HEK293 (cell line): ENCODE measurements at regions not wholly inside any gene's neighbourhood (a gene's known extent, or its start where the extent isn't known, plus 50 kb on each side); places are given as distances from the start of the nearest gene placed in this dataset.

Experiments
- CTCF ChIA-PET: fragments of 350-600 bp; formaldehyde crosslinking; extraction: SDS; loops from one replicate; lab custom pipeline; 2021; ENCODE audit warnings: antibody characterized with exemption; lab: Yijun Ruan, JAX
- POLR2A ChIA-PET: fragments of 300-600 bp; formaldehyde crosslinking; extraction: SDS; loops from one replicate; lab custom pipeline; 2020; ENCODE audit warnings: antibody characterized with exemption, inconsistent platforms; lab: Yijun Ruan, JAX
- H3K27ac ChIP-seq: fragments of 200-500 bp; sonication (Bioruptor generic); 2 replicates; pipeline ENCODE4 v1.5.1; 2014; ENCODE audit warnings: low read depth, low read length, control low read depth, inconsistent platforms; ENCODE audit errors: extremely low read depth
- H3K36me3 ChIP-seq, 2 experiments: fragments of 200-500 bp in 1 of 2; sonication (Bioruptor generic) in 1 of 2; 1 replicate in 1 of 2; 2 replicates in 1 of 2; pipeline ENCODE4 v1.5.1; 2014 to 2017; ENCODE audit warnings: inconsistent platforms in 2 of 2, low read length in 2 of 2; ENCODE audit not compliant: control insufficient read depth in 2 of 2, insufficient read depth in 1 of 2
- H3K4me1 ChIP-seq: fragments of 200-500 bp; sonication (Bioruptor generic); 2 replicates; pipeline ENCODE4 v1.5.1; 2014; ENCODE audit warnings: mild to moderate bottlenecking, low read length, inconsistent platforms; ENCODE audit not compliant: control insufficient read depth, insufficient read depth
- H3K4me3 ChIP-seq: 2 replicates; pipeline ENCODE4 v1.5.1; 2011; ENCODE audit warnings: low read depth, mild to moderate bottlenecking, control low read depth, low read length, moderate library complexity
- H3K9me3 ChIP-seq: fragments of 200-500 bp; sonication (Bioruptor generic); 2 replicates; pipeline ENCODE4 v1.5.1; 2014; ENCODE audit warnings: low read depth, low read length, inconsistent platforms; ENCODE audit not compliant: control insufficient read depth, insufficient read depth
- BCL11B ChIP-seq: fragments of 450-650 bp; formaldehyde crosslinking; IDR thresholded peaks from 2 replicates; pipeline ENCODE4 v1.5.1; 2016; ENCODE audit warnings: low read depth, missing biosample characterization, missing genetic modification characterization
- GLI2 ChIP-seq: fragments of 450-650 bp; formaldehyde crosslinking; IDR thresholded peaks from 2 replicates; pipeline ENCODE4; 2017; ENCODE audit warnings: missing biosample characterization, missing genetic modification characterization, low read depth, borderline replicate concordance
- GLIS2 ChIP-seq: fragments of 450-650 bp; formaldehyde crosslinking; IDR thresholded peaks from 2 replicates; pipeline ENCODE4 v1.5.1; 2016; ENCODE audit warnings: missing biosample characterization, missing genetic modification characterization
- KLF16 ChIP-seq: fragments of 450-650 bp; formaldehyde crosslinking; IDR thresholded peaks from 2 replicates; pipeline ENCODE4 v1.5.1; 2017; ENCODE audit warnings: missing biosample characterization, missing genetic modification characterization
- MZF1 ChIP-seq: fragments of 450-650 bp; formaldehyde crosslinking; IDR thresholded peaks from 2 replicates; pipeline ENCODE4 v1.5.1; 2017; ENCODE audit warnings: missing biosample characterization, missing genetic modification characterization, borderline replicate concordance
- PRDM1 ChIP-seq: fragments of 450-650 bp; formaldehyde crosslinking; IDR thresholded peaks from 2 replicates; pipeline ENCODE4; 2016; ENCODE audit warnings: missing biosample characterization, missing genetic modification characterization
- RBAK ChIP-seq: fragments of 450-650 bp; formaldehyde crosslinking; IDR thresholded peaks from 2 replicates; pipeline ENCODE4 v1.5.1; 2016; ENCODE audit warnings: missing biosample characterization, missing genetic modification characterization
- SALL2 ChIP-seq: fragments of 450-650 bp; formaldehyde crosslinking; IDR thresholded peaks from 2 replicates; pipeline ENCODE4 v1.5.0; 2017; ENCODE audit warnings: missing biosample characterization, mild to moderate bottlenecking, missing genetic modification characterization, borderline replicate concordance
- SETDB1 ChIP-seq: IDR thresholded peaks from one replicate; pipeline ENCODE4 v1.6.1; 2017; ENCODE audit warnings: mild to moderate bottlenecking, low read length, moderate library complexity, mixed read lengths; ENCODE audit not compliant: insufficient read length
- YY1 ChIP-seq: fragments of 450-650 bp; formaldehyde crosslinking; IDR thresholded peaks from 2 replicates; pipeline ENCODE4 v1.5.1; 2018; ENCODE audit warnings: missing biosample characterization, missing genetic modification characterization
- ZBTB10 ChIP-seq: fragments of 450-650 bp; formaldehyde crosslinking; IDR thresholded peaks from 2 replicates; pipeline ENCODE4 v1.5.1; 2016; ENCODE audit warnings: missing biosample characterization, missing genetic modification characterization
- ZNF10 ChIP-seq: fragments of 450-650 bp; formaldehyde crosslinking; IDR thresholded peaks from 2 replicates; pipeline ENCODE4 v1.5.1; 2017; ENCODE audit warnings: missing biosample characterization, missing genetic modification characterization
- ZNF175 ChIP-seq: fragments of 450-650 bp; formaldehyde crosslinking; IDR thresholded peaks from 2 replicates; pipeline ENCODE4 v1.5.1; 2016; ENCODE audit warnings: missing biosample characterization, missing genetic modification characterization
- ZNF184 ChIP-seq: fragments of 450-650 bp; IDR thresholded peaks from 2 replicates; pipeline ENCODE4 v1.5.1; 2018; ENCODE audit warnings: missing biosample characterization, mild to moderate bottlenecking, missing genetic modification characterization
- ZNF2 ChIP-seq: fragments of 450-650 bp; formaldehyde crosslinking; IDR thresholded peaks from 2 replicates; pipeline ENCODE4 v1.5.1; 2016; ENCODE audit warnings: missing biosample characterization, missing genetic modification characterization
- ZNF350 ChIP-seq: fragments of 450-650 bp; formaldehyde crosslinking; IDR thresholded peaks from 2 replicates; pipeline ENCODE4 v1.5.0; 2017; ENCODE audit warnings: missing biosample characterization, mild to moderate bottlenecking, missing genetic modification characterization
- ZNF398 ChIP-seq: fragments of 450-650 bp; formaldehyde crosslinking; IDR thresholded peaks from 2 replicates; pipeline ENCODE4 v1.5.1; 2017; ENCODE audit warnings: missing biosample characterization, missing genetic modification characterization
- ZNF48 ChIP-seq: fragments of 450-650 bp; formaldehyde crosslinking; IDR thresholded peaks from 2 replicates; pipeline ENCODE4 v1.5.1; 2016; ENCODE audit warnings: missing biosample characterization, missing genetic modification characterization
- ZNF544 ChIP-seq: fragments of 450-650 bp; formaldehyde crosslinking; IDR thresholded peaks from 2 replicates; pipeline ENCODE4 v1.5.0; 2017; ENCODE audit warnings: missing biosample characterization, missing genetic modification characterization
- ZNF548 ChIP-seq: fragments of 450-650 bp; formaldehyde crosslinking; IDR thresholded peaks from 2 replicates; pipeline ENCODE4 v1.5.1; 2016; ENCODE audit warnings: missing biosample characterization, missing genetic modification characterization
- ZNF658 ChIP-seq: fragments of 450-650 bp; formaldehyde crosslinking; IDR thresholded peaks from 2 replicates; pipeline ENCODE4; 2016; ENCODE audit warnings: missing biosample characterization, missing genetic modification characterization
- ZNF664 ChIP-seq: fragments of 450-650 bp; formaldehyde crosslinking; IDR thresholded peaks from 2 replicates; pipeline ENCODE4 v1.5.1; 2016; ENCODE audit warnings: missing biosample characterization, missing genetic modification characterization
- ZNF701 ChIP-seq: fragments of 450-650 bp; formaldehyde crosslinking; IDR thresholded peaks from 2 replicates; pipeline ENCODE4 v1.5.1; 2016; ENCODE audit warnings: missing biosample characterization, missing genetic modification characterization
- ZNF707 ChIP-seq: fragments of 450-650 bp; formaldehyde crosslinking; IDR thresholded peaks from 2 replicates; pipeline ENCODE4 v1.5.1; 2016; ENCODE audit warnings: missing biosample characterization, missing genetic modification characterization
- ZNF777 ChIP-seq: fragments of 450-650 bp; formaldehyde crosslinking; IDR thresholded peaks from 2 replicates; pipeline ENCODE4 v1.5.1; 2017; ENCODE audit warnings: missing biosample characterization, missing genetic modification characterization, borderline replicate concordance
- ZSCAN5A ChIP-seq: fragments of 450-650 bp; formaldehyde crosslinking; IDR thresholded peaks from 2 replicates; pipeline ENCODE4 v1.5.1; 2016; ENCODE audit warnings: missing biosample characterization, missing genetic modification characterization

- Histone ChIP-seq H3K36me3 (no peaks in the 10 kb centered on the region), H3K4me3 (no peak overlapping the region), H3K9me3 (no peaks in the 10 kb centered on the region), H3K27ac (no peak overlapping the region), H3K4me1 (no peaks in the 10 kb centered on the region; the same call in 1 of the 2 replicates)
- ChIA-PET POLR2A (no interaction called here), CTCF (interaction anchor here (0.7 kb wide), 1 partner anchor 19 kb away, joined by 3 read pairs; no protein-coding TSS in a partner anchor)
- no peak for TF ChIP-seq ZNF398 (tag by site-specific recombination)
- TF ChIP-seq PRDM1 = peak; percentile 83
Observed at GRCh38 chr10:8338177-8338766, 283.8 kb downstream of the GATA3 start.

- CTCF ChIA-PET = no interaction called here
- Histone ChIP-seq H3K27ac (no peak overlapping the region), H3K9me3 (no peaks in the 10 kb centered on the region), H3K4me3 (no peak overlapping the region), H3K4me1 (peaks cover 2% of the 10 kb centered on the region; the same call in 1 of the 2 replicates), H3K36me3 (no peaks in the 10 kb centered on the region)
- POLR2A ChIA-PET = no interaction called here
- TF ChIP-seq ZSCAN5A (no peak), ZNF777 (tag by site-specific recombination) (no peak), ZNF707 (tag by site-specific recombination) (no peak), GLIS2 (tag by site-specific recombination) (no peak), ZNF184 (no peak), YY1 (no peak), ZNF544 (tag by site-specific recombination) (no peak), ZNF350 (tag by site-specific recombination) (no peak), ZNF2 (tag by site-specific recombination) (no peak), ZNF664 (no peak), ZNF175 (tag by site-specific recombination) (no peak), ZBTB10 (tag by site-specific recombination) (no peak)
Observed at GRCh38 chr10:8344756-8345155, 290.3 kb downstream of the GATA3 start.

GRCh38 chr10:8346861-8347260, 292.4 kb downstream of the GATA3 start:
- no peaks in the 10 kb centered on the region for H3K9me3 ChIP-seq
- H3K36me3 ChIP-seq = no peaks in the 10 kb centered on the region
- no peak overlapping the region for H3K4me3 ChIP-seq
- H3K4me1 ChIP-seq = peaks cover 5% of the 10 kb centered on the region; the same call in 1 of the 2 replicates
- TF ChIP-seq GLI2 (no peak), BCL11B (tag by site-specific recombination) (no peak), RBAK (tag by site-specific recombination) (no peak), ZNF658 (tag by site-specific recombination) (no peak), ZNF548 (tag by site-specific recombination) (no peak), MZF1 (tag by site-specific recombination) (no peak), ZNF48 (tag by site-specific recombination) (no peak), ZNF701 (no peak), SETDB1 (no peak), SALL2 (no peak), ZNF10 (no peak), KLF16 (tag by site-specific recombination) (no peak)
- POLR2A ChIA-PET = no interaction called here
- CTCF ChIA-PET = no interaction called here
- H3K27ac ChIP-seq = no peak overlapping the region
